SK-N-SH (cell line): ENCODE measurements at regions not wholly inside any gene's neighbourhood (a gene's known extent, or its start where the extent isn't known, plus 50 kb on each side); places are given as distances from the start of the nearest gene placed in this dataset.

Experiments used
- EZH2phosphoT487 ChIP-seq: fragments of 200-600 bp; sonication (generic); IDR thresholded peaks from 2 replicates; pipeline ENCODE4 v1.6.1; 2017; ENCODE audit warnings: low read depth, mixed run types, mild to moderate bottlenecking, antibody characterized with exemption, moderate library complexity, borderline replicate concordance
- TF ChIP-seq, protein P1 (sequence below): fragments of 200-600 bp; sonication (generic); IDR thresholded peaks from 2 replicates; pipeline ENCODE4 v1.6.1; 2017; ENCODE audit warnings: antibody characterized with exemption, mild to moderate bottlenecking, moderate library complexity
- TF ChIP-seq, protein P2 (sequence below): IDR thresholded peaks from 2 replicates; pipeline ENCODE4 v1.6.1; 2012; ENCODE audit warnings: mild to moderate bottlenecking, low read depth, low read length, moderate library complexity
- TF ChIP-seq, protein P3 (sequence below): IDR thresholded peaks from 2 replicates; pipeline ENCODE4 v1.4.0; 2012; ENCODE audit warnings: low read depth
- TF ChIP-seq, protein P4 (sequence below): fragments of 150-350 bp; IDR thresholded peaks from 2 replicates; pipeline ENCODE4 v1.6.1; 2017; ENCODE audit warnings: antibody characterized with exemption, low read length, low read depth, borderline replicate concordance

DNA sequence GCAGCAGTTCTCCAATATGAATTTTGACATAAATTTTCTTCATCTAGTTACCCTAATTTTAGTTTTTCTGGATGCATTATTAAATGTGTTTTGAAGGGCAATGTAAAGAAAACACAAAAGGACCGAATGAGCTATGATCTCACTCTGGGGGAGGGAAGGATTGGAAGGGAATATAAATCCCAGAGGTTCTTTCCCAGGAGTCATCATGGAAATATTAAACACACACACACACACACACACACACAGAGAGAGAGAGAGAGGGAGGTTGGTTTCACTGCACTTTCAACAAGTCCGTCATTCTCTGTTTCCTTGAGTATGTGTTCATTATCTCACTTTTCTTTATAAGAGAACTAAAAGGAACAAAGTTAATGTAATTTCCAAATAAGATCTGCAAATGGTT, 70.7 kb upstream of the DCBLD2 start:
- TF ChIP-seq, protein P1, sequence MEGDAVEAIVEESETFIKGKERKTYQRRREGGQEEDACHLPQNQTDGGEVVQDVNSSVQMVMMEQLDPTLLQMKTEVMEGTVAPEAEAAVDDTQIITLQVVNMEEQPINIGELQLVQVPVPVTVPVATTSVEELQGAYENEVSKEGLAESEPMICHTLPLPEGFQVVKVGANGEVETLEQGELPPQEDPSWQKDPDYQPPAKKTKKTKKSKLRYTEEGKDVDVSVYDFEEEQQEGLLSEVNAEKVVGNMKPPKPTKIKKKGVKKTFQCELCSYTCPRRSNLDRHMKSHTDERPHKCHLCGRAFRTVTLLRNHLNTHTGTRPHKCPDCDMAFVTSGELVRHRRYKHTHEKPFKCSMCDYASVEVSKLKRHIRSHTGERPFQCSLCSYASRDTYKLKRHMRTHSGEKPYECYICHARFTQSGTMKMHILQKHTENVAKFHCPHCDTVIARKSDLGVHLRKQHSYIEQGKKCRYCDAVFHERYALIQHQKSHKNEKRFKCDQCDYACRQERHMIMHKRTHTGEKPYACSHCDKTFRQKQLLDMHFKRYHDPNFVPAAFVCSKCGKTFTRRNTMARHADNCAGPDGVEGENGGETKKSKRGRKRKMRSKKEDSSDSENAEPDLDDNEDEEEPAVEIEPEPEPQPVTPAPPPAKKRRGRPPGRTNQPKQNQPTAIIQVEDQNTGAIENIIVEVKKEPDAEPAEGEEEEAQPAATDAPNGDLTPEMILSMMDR: no peak
- TF ChIP-seq, protein P2, sequence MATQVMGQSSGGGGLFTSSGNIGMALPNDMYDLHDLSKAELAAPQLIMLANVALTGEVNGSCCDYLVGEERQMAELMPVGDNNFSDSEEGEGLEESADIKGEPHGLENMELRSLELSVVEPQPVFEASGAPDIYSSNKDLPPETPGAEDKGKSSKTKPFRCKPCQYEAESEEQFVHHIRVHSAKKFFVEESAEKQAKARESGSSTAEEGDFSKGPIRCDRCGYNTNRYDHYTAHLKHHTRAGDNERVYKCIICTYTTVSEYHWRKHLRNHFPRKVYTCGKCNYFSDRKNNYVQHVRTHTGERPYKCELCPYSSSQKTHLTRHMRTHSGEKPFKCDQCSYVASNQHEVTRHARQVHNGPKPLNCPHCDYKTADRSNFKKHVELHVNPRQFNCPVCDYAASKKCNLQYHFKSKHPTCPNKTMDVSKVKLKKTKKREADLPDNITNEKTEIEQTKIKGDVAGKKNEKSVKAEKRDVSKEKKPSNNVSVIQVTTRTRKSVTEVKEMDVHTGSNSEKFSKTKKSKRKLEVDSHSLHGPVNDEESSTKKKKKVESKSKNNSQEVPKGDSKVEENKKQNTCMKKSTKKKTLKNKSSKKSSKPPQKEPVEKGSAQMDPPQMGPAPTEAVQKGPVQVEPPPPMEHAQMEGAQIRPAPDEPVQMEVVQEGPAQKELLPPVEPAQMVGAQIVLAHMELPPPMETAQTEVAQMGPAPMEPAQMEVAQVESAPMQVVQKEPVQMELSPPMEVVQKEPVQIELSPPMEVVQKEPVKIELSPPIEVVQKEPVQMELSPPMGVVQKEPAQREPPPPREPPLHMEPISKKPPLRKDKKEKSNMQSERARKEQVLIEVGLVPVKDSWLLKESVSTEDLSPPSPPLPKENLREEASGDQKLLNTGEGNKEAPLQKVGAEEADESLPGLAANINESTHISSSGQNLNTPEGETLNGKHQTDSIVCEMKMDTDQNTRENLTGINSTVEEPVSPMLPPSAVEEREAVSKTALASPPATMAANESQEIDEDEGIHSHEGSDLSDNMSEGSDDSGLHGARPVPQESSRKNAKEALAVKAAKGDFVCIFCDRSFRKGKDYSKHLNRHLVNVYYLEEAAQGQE: 0 out of 2 replicates have a peak, but pooled peaks have one; percentile 31
- TF ChIP-seq, protein P3, sequence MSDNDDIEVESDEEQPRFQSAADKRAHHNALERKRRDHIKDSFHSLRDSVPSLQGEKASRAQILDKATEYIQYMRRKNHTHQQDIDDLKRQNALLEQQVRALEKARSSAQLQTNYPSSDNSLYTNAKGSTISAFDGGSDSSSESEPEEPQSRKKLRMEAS: peak; percentile 76
- TF ChIP-seq, protein P4, sequence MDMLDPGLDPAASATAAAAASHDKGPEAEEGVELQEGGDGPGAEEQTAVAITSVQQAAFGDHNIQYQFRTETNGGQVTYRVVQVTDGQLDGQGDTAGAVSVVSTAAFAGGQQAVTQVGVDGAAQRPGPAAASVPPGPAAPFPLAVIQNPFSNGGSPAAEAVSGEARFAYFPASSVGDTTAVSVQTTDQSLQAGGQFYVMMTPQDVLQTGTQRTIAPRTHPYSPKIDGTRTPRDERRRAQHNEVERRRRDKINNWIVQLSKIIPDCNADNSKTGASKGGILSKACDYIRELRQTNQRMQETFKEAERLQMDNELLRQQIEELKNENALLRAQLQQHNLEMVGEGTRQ: no peak
- TF ChIP-seq EZH2phosphoT487: no peak
